ENCODE measurements at regions not wholly inside any gene's neighbourhood (a gene's known extent, or its start where the extent isn't known, plus 50 kb on each side); places are given as distances from the start of the nearest gene placed in this dataset.

DNA sequence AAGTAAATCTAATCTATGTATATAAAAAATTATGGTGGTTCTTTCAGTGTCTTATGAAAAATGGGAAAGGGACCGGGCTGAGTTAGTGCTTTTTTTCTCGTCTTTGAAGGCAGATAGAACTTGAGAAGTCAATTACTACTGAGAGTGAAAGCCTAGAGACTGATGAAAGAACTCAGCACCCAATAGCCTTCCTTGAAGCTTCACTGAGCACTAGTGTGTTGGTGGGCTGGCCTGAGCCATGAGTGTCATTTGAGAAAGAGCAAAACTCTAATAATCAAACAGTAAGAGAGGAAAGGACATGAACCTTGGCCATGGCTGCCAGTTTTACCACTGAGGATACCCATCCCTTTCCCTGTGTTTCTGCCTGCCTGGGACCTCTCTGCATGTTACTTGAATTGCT, 428.3 kb upstream of the RASGRP1 start:
- Histone ChIP-seq H3K4me1 (ENCODE audit: insufficient read depth, low read length, poor library complexity, severe bottlenecking) (no peaks in the 10 kb centered on the region), H3K4me3 (ENCODE audit: low read depth, low read length, poor library complexity, severe bottlenecking) (no peak overlapping the region), H3K9me3 (ENCODE audit: low read length) (no peaks in the 10 kb centered on the region), H3K9me2 (ENCODE audit: insufficient read depth, low read length) (no peaks in the 10 kb centered on the region), H3K36me3 (ENCODE audit: insufficient read depth, low read length) (no peaks in the 10 kb centered on the region), H4K20me1 (ENCODE audit: insufficient read depth, low read length) (no peaks in the 10 kb centered on the region), H3K79me2 (ENCODE audit: insufficient read depth, low read depth, low read length) (no peaks in the 10 kb centered on the region), H3K4me2 (ENCODE audit: low read length) (no peak overlapping the region), H3K27ac (ENCODE audit: low read depth, low read length, poor library complexity, severe bottlenecking) (no peak overlapping the region), H2AFZ (ENCODE audit: low read length) (no peak overlapping the region)
- BruUV-seq (replicated peaks), result no TSS peak
- intact Hi-C loops (cut with micrococcal nuclease; ENCODE audit: unreplicated experiment), result no loop called here
- TF ChIP-seq, protein P1, sequence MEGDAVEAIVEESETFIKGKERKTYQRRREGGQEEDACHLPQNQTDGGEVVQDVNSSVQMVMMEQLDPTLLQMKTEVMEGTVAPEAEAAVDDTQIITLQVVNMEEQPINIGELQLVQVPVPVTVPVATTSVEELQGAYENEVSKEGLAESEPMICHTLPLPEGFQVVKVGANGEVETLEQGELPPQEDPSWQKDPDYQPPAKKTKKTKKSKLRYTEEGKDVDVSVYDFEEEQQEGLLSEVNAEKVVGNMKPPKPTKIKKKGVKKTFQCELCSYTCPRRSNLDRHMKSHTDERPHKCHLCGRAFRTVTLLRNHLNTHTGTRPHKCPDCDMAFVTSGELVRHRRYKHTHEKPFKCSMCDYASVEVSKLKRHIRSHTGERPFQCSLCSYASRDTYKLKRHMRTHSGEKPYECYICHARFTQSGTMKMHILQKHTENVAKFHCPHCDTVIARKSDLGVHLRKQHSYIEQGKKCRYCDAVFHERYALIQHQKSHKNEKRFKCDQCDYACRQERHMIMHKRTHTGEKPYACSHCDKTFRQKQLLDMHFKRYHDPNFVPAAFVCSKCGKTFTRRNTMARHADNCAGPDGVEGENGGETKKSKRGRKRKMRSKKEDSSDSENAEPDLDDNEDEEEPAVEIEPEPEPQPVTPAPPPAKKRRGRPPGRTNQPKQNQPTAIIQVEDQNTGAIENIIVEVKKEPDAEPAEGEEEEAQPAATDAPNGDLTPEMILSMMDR (conservative IDR thresholded peaks at IDR 0.05; ENCODE audit: low read length), result no peak
- no peak for TF ChIP-seq EZH2phosphoT487 (IDR thresholded peaks at IDR 0.05; ENCODE audit: borderline replicate concordance, low read depth, low read length)
- CTCF ChIA-PET (ENCODE audit: unreplicated experiment), result no interaction called here
- DNase-seq (ENCODE audit: low spot score), result no peak
- POLR2A ChIA-PET, result no interaction called here

DNA sequence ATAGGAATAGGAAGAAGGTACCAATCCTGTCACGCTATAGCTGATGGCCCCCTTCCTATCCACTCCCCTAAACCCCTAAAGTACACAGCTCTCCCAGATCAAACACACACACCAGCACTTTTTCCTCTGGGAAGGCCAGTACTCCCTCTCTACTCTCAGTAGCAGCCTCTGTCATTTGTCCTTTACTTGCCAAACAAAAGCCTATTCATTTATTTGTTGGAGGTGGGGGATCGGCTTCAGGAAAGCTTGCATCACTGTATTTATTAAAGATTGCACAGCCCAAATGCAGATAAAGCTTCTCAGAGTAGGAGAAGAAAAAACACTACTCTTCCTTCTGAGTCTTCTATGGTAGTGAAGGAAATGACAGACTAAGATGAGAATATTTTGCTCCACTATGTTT, 429.7 kb upstream of the RASGRP1 start:
- no peaks in the 10 kb centered on the region for H3K4me1 ChIP-seq (ENCODE audit: insufficient read depth, low read length, poor library complexity, severe bottlenecking)
- no peaks in the 10 kb centered on the region for H3K79me2 ChIP-seq (ENCODE audit: insufficient read depth, low read depth, low read length)
- no peaks in the 10 kb centered on the region for H4K20me1 ChIP-seq (ENCODE audit: insufficient read depth, low read length)
- no peak for DNase-seq (ENCODE audit: low spot score)
- ChIA-PET POLR2A (no interaction called here), CTCF (ENCODE audit: unreplicated experiment) (no interaction called here)
- intact Hi-C loops (cut with micrococcal nuclease; ENCODE audit: unreplicated experiment), result no loop called here
- no TSS peak for BruUV-seq (replicated peaks)
- H3K9me2 ChIP-seq (ENCODE audit: insufficient read depth, low read length), result no peaks in the 10 kb centered on the region
- H3K4me3 ChIP-seq (ENCODE audit: low read depth, low read length, poor library complexity, severe bottlenecking), result no peak overlapping the region
- H3K4me2 ChIP-seq (ENCODE audit: low read length), result no peak overlapping the region
- H2AFZ ChIP-seq (ENCODE audit: low read length), result no peak overlapping the region
- H3K36me3 ChIP-seq (ENCODE audit: insufficient read depth, low read length), result no peaks in the 10 kb centered on the region
- H3K27ac ChIP-seq (ENCODE audit: low read depth, low read length, poor library complexity, severe bottlenecking), result no peak overlapping the region
- no peak for TF ChIP-seq EZH2phosphoT487 (IDR thresholded peaks at IDR 0.05; ENCODE audit: borderline replicate concordance, low read depth, low read length)
- TF ChIP-seq, protein P1 (conservative IDR thresholded peaks at IDR 0.05; ENCODE audit: low read length), result no peak
- no peaks in the 10 kb centered on the region for H3K9me3 ChIP-seq (ENCODE audit: low read length)

DNA sequence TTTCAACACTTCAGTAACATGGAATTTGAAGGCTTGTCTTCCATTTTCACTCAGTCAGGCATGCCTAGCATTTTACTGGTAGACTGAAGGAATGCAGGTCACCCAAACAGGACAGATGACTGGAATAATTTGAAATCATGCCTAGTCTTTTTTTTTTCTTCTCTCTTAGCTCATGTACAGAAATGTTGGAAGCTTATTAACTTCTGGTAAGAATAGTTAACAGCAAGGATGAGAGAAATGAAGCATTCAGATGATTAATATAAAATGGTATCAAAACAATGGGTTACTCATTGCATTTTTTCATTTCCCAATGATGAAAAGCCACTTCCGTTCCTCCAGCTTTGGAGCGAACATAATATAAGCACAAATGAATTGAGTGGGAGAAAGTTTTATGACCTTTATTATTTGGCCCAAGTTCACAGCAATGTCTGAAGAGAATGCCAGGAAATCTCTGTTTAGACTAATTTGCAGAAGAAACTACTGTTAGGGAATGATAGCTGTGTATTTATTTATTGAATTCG, 431.6 kb upstream of the RASGRP1 start:
- no peak for DNase-seq (ENCODE audit: low spot score)
- Histone ChIP-seq H3K4me2 (ENCODE audit: low read length) (no peak overlapping the region), H3K27ac (ENCODE audit: low read depth, low read length, poor library complexity, severe bottlenecking) (no peak overlapping the region), H3K4me3 (ENCODE audit: low read depth, low read length, poor library complexity, severe bottlenecking) (no peak overlapping the region), H3K36me3 (ENCODE audit: insufficient read depth, low read length) (no peaks in the 10 kb centered on the region), H3K9me2 (ENCODE audit: insufficient read depth, low read length) (no peaks in the 10 kb centered on the region), H2AFZ (ENCODE audit: low read length) (no peak overlapping the region), H3K9me3 (ENCODE audit: low read length) (no peaks in the 10 kb centered on the region), H4K20me1 (ENCODE audit: insufficient read depth, low read length) (no peaks in the 10 kb centered on the region), H3K4me1 (ENCODE audit: insufficient read depth, low read length, poor library complexity, severe bottlenecking) (no peaks in the 10 kb centered on the region), H3K79me2 (ENCODE audit: insufficient read depth, low read depth, low read length) (no peaks in the 10 kb centered on the region)
- ChIA-PET POLR2A (no interaction called here), CTCF (ENCODE audit: unreplicated experiment) (no interaction called here)
- TF ChIP-seq, protein P1 (conservative IDR thresholded peaks at IDR 0.05; ENCODE audit: low read length), result no peak
- TF ChIP-seq EZH2phosphoT487 (IDR thresholded peaks at IDR 0.05; ENCODE audit: borderline replicate concordance, low read depth, low read length), result no peak
- BruUV-seq (replicated peaks), result no TSS peak
- intact Hi-C loops (cut with micrococcal nuclease; ENCODE audit: unreplicated experiment), result no loop called here

Measured in OCI-LY7 (cell line).